ENCODE measurements at regions not wholly inside any gene's neighbourhood (a gene's known extent, or its start where the extent isn't known, plus 50 kb on each side); places are given as distances from the start of the nearest gene placed in this dataset.

- Histone ChIP-seq H3K4me3 (ENCODE audit: low read length) (no peak overlapping the region), H3K4me2 (ENCODE audit: low read length) (no peak overlapping the region), H3K9me2 (replicated peaks; ENCODE audit: control insufficient read depth, low read length) (no peaks in the 10 kb centered on the region), H4K20me1 (ENCODE audit: control insufficient read depth, insufficient read depth, low read depth, low read length) (no peaks in the 10 kb centered on the region), H3K27ac (ENCODE audit: low read depth, low read length) (no peak overlapping the region), H3K4me1 (ENCODE audit: control insufficient read depth, low read length) (no peaks in the 10 kb centered on the region), H3K36me3 (ENCODE audit: control insufficient read depth, low read length) (no peaks in the 10 kb centered on the region), H3K9me3 (ENCODE audit: control insufficient read depth, insufficient read depth, low read length) (no peaks in the 10 kb centered on the region), H3K79me2 (ENCODE audit: control insufficient read depth, low read length) (no peaks in the 10 kb centered on the region), H3F3A (ENCODE audit: control insufficient read depth, insufficient read depth) (no peaks in the 10 kb centered on the region), H3K27me3 (ENCODE audit: control insufficient read depth, low read length) (no peaks in the 10 kb centered on the region)
- TF ChIP-seq EZH2phosphoT487 (IDR thresholded peaks at IDR 0.05; ENCODE audit: borderline replicate concordance, low read length): no peak
- TF ChIP-seq CTCF (IDR thresholded peaks at IDR 0.05; ENCODE audit: low read depth, low read length, poor library complexity, severe bottlenecking): no peak
These were observed 1526.1 kb downstream of the STIM2 start for GRCh38 chr4:28386776-28387175.

GRCh38 chr4:28388471-28388870, 1527.8 kb downstream of the STIM2 start:
- Histone ChIP-seq H3K4me2 (ENCODE audit: low read length) (no peak overlapping the region), H3K36me3 (ENCODE audit: control insufficient read depth, low read length) (no peaks in the 10 kb centered on the region), H3K79me2 (ENCODE audit: control insufficient read depth, low read length) (no peaks in the 10 kb centered on the region), H3K4me1 (ENCODE audit: control insufficient read depth, low read length) (no peaks in the 10 kb centered on the region), H3K27me3 (ENCODE audit: control insufficient read depth, low read length) (no peaks in the 10 kb centered on the region), H3K27ac (ENCODE audit: low read depth, low read length) (no peak overlapping the region), H3F3A (ENCODE audit: control insufficient read depth, insufficient read depth) (no peaks in the 10 kb centered on the region), H3K9me3 (ENCODE audit: control insufficient read depth, insufficient read depth, low read length) (no peaks in the 10 kb centered on the region), H4K20me1 (ENCODE audit: control insufficient read depth, insufficient read depth, low read depth, low read length) (no peaks in the 10 kb centered on the region), H3K4me3 (ENCODE audit: low read length) (no peak overlapping the region), H3K9me2 (replicated peaks; ENCODE audit: control insufficient read depth, low read length) (no peaks in the 10 kb centered on the region)
- no peak for TF ChIP-seq EZH2phosphoT487 (IDR thresholded peaks at IDR 0.05; ENCODE audit: borderline replicate concordance, low read length)
- no peak for TF ChIP-seq CTCF (IDR thresholded peaks at IDR 0.05; ENCODE audit: low read depth, low read length, poor library complexity, severe bottlenecking)

- Histone ChIP-seq H3K4me2 (ENCODE audit: low read length) (no peak overlapping the region), H3K4me3 (ENCODE audit: low read length) (no peak overlapping the region), H3F3A (ENCODE audit: control insufficient read depth, insufficient read depth) (no peaks in the 10 kb centered on the region), H3K36me3 (ENCODE audit: control insufficient read depth, low read length) (no peaks in the 10 kb centered on the region), H4K20me1 (ENCODE audit: control insufficient read depth, insufficient read depth, low read depth, low read length) (no peaks in the 10 kb centered on the region), H3K4me1 (ENCODE audit: control insufficient read depth, low read length) (no peaks in the 10 kb centered on the region), H3K79me2 (ENCODE audit: control insufficient read depth, low read length) (no peaks in the 10 kb centered on the region), H3K27ac (ENCODE audit: low read depth, low read length) (no peak overlapping the region), H3K9me3 (ENCODE audit: control insufficient read depth, insufficient read depth, low read length) (no peaks in the 10 kb centered on the region), H3K27me3 (ENCODE audit: control insufficient read depth, low read length) (no peaks in the 10 kb centered on the region), H3K9me2 (replicated peaks; ENCODE audit: control insufficient read depth, low read length) (no peaks in the 10 kb centered on the region)
- TF ChIP-seq EZH2phosphoT487 (IDR thresholded peaks at IDR 0.05; ENCODE audit: borderline replicate concordance, low read length): no peak
- no peak for TF ChIP-seq CTCF (IDR thresholded peaks at IDR 0.05; ENCODE audit: low read depth, low read length, poor library complexity, severe bottlenecking)
These were observed 1531.2 kb downstream of the STIM2 start for GRCh38 chr4:28391877-28392276.

GRCh38 chr4:28402751-28403150, 1542.1 kb downstream of the STIM2 start:
- Histone ChIP-seq H3K4me1 (ENCODE audit: control insufficient read depth, low read length) (no peaks in the 10 kb centered on the region), H3F3A (ENCODE audit: control insufficient read depth, insufficient read depth) (no peaks in the 10 kb centered on the region), H3K4me2 (ENCODE audit: low read length) (no peak overlapping the region), H3K27ac (ENCODE audit: low read depth, low read length) (no peak overlapping the region), H3K4me3 (ENCODE audit: low read length) (no peak overlapping the region), H3K36me3 (ENCODE audit: control insufficient read depth, low read length) (no peaks in the 10 kb centered on the region), H3K9me2 (replicated peaks; ENCODE audit: control insufficient read depth, low read length) (no peaks in the 10 kb centered on the region), H3K79me2 (ENCODE audit: control insufficient read depth, low read length) (no peaks in the 10 kb centered on the region), H3K27me3 (ENCODE audit: control insufficient read depth, low read length) (no peaks in the 10 kb centered on the region), H3K9me3 (ENCODE audit: control insufficient read depth, insufficient read depth, low read length) (peaks cover 3% of the 10 kb centered on the region; the same call in 1 of the 2 replicates), H4K20me1 (ENCODE audit: control insufficient read depth, insufficient read depth, low read depth, low read length) (no peaks in the 10 kb centered on the region)
- no peak for TF ChIP-seq CTCF (IDR thresholded peaks at IDR 0.05; ENCODE audit: low read depth, low read length, poor library complexity, severe bottlenecking)
- no peak for TF ChIP-seq EZH2phosphoT487 (IDR thresholded peaks at IDR 0.05; ENCODE audit: borderline replicate concordance, low read length)

Data from DOHH2 (cell line).